Astrocyte (in vitro differentiated cells and primary cell): ENCODE measurements at regions not wholly inside any gene's neighbourhood (a gene's known extent, or its start where the extent isn't known, plus 50 kb on each side); places are given as distances from the start of the nearest gene placed in this dataset.

Experiments used
- CTCF ChIP-seq: IDR thresholded peaks from 2 replicates; pipeline ENCODE4 v1.5.1; 2011; ENCODE audit warnings: low read depth, mild to moderate bottlenecking, inconsistent platforms, low read length, moderate library complexity; ENCODE audit not compliant: insufficient read depth
- EZH2 ChIP-seq: IDR thresholded peaks from 2 replicates; pipeline ENCODE4 v1.6.1; 2012; ENCODE audit warnings: mild to moderate bottlenecking, low read length, inconsistent platforms; ENCODE audit not compliant: insufficient read depth

DNA sequence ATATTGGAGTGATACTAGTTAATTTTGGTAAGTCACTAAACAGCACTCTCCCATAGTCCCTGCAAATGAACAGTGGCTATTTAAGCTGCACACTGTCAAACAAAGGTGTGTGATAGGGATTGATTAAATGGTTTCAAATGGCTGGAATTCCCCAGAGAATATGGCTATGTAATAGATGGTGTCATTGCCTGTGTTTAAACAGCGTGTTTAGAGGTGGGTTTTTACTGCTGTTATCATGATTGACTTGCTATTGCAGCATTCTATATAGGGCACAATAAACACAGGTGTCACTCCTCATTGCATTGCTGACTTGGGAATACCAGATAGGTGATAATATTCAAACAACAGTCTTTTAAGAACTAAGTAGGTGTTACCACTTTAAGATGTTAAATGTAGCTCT lies 171.7 kb upstream of the MAN1A1 start:
- TF ChIP-seq CTCF = no peak
- TF ChIP-seq EZH2 = no peak
